ENCODE measurements at regions not wholly inside any gene's neighbourhood (a gene's known extent, or its start where the extent isn't known, plus 50 kb on each side); places are given as distances from the start of the nearest gene placed in this dataset.

DNA sequence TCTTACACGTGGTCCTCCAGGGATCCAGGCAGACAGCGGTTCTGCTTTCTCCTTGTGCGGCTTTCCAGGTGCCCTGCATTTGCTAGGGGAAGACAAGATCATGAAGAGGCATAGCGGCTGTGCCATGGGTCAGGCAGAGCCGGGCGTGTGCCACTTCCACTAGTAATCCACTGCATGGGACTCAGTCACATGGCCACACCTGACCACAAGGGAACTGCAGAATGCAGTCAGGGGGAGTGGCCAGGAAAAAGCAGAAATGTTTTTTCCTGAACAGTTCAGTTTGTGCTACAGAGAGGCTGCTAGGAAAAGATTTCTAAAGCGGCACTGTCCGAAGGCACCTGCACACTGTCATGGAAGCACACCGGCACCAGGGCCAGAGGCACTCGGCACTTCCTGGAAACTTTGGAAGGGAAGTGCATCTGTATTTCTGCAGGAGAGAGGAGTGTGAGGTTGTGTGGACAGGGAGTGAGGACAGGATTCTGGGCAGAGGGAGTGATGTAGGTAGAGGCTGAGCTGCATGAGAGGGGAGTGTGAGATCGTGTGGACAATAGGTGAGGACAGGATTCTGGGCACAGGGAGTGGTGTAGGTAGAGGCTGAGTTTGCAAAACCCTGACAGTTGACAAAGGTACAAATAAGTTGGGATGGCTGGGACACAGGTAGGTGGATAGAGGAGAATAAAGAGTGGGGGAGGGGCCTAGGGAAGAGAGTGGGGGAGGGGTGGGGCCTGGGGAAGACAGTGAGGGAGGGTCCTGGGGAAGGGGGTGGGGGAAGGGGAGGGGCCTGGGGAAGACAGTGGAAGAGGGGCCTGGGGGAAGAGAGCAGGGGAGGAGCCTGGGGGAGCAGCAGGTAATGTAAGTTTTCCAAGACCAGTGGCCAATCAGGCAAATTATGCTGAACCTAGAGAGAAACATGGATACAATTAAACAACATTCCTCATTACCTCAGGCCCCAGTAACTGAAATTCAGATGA, 1436.3 kb downstream of the TBC1D22A start:
- no peak for TF ChIP-seq EZH2phosphoT487 (IDR thresholded peaks at IDR 0.05; ENCODE audit: borderline replicate concordance)
- TF ChIP-seq, protein P1, sequence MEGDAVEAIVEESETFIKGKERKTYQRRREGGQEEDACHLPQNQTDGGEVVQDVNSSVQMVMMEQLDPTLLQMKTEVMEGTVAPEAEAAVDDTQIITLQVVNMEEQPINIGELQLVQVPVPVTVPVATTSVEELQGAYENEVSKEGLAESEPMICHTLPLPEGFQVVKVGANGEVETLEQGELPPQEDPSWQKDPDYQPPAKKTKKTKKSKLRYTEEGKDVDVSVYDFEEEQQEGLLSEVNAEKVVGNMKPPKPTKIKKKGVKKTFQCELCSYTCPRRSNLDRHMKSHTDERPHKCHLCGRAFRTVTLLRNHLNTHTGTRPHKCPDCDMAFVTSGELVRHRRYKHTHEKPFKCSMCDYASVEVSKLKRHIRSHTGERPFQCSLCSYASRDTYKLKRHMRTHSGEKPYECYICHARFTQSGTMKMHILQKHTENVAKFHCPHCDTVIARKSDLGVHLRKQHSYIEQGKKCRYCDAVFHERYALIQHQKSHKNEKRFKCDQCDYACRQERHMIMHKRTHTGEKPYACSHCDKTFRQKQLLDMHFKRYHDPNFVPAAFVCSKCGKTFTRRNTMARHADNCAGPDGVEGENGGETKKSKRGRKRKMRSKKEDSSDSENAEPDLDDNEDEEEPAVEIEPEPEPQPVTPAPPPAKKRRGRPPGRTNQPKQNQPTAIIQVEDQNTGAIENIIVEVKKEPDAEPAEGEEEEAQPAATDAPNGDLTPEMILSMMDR (conservative IDR thresholded peaks at IDR 0.05; ENCODE audit: low read length): no peak
- H3K4me1 ChIP-seq (ENCODE audit: insufficient read depth, low read length, poor library complexity, severe bottlenecking): peaks cover 4% of the 10 kb centered on the region
- no peak overlapping the region for H2AFZ ChIP-seq (ENCODE audit: low read length)
- no peaks in the 10 kb centered on the region for H3K9me2 ChIP-seq (replicated peaks; ENCODE audit: low read depth, low read length)
- no peak overlapping the region for H3K9ac ChIP-seq (ENCODE audit: low read depth, low read length, poor library complexity, severe bottlenecking)
- H3K4me3 ChIP-seq (ENCODE audit: low read length, poor library complexity, severe bottlenecking): no peak overlapping the region
- H3K9me3 ChIP-seq (ENCODE audit: insufficient read depth, low read depth, low read length): no peaks in the 10 kb centered on the region
- no peaks in the 10 kb centered on the region for H4K20me1 ChIP-seq (ENCODE audit: insufficient read depth, low read length, poor library complexity, severe bottlenecking)
- no peaks in the 10 kb centered on the region for H3K36me3 ChIP-seq (ENCODE audit: insufficient read depth, low read length)
- H3K4me2 ChIP-seq (ENCODE audit: low read depth, low read length, poor library complexity, severe bottlenecking): no peak overlapping the region
- H3F3A ChIP-seq (ENCODE audit: low read depth): no peaks in the 10 kb centered on the region
- H3K79me2 ChIP-seq (ENCODE audit: insufficient read depth, low read length): no peaks in the 10 kb centered on the region
- H3K27me3 ChIP-seq (ENCODE audit: insufficient read depth, low read length, poor library complexity, severe bottlenecking): no peaks in the 10 kb centered on the region

DNA sequence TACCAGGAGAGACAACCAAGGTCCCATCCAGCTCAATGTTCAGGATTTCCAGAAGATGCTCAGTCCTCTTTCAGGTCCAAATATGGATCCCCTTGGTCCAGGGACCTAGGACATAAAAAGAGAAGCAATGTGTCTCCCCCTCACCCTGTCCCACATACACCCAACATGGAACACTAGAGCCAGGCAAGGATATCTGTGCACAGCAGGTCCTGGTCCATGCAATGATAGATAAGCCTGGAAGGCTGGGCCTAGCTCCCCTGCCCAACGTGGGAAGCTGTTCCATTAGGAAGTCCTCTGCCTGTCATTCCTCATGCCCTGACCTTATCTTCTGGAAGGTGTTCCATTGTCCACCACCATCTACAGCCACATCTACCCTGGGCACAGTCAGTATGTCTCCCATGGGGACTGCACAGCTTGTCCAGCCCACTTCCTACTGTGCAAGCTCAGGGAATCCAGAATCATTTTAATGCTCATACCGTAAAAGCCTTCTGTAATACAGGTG, 1434.8 kb downstream of the TBC1D22A start:
- H3K27me3 ChIP-seq (ENCODE audit: insufficient read depth, low read length, poor library complexity, severe bottlenecking): no peaks in the 10 kb centered on the region
- H3K9ac ChIP-seq (ENCODE audit: low read depth, low read length, poor library complexity, severe bottlenecking): no peak overlapping the region
- no peak for TF ChIP-seq EZH2phosphoT487 (IDR thresholded peaks at IDR 0.05; ENCODE audit: borderline replicate concordance)
- TF ChIP-seq, protein P1 (conservative IDR thresholded peaks at IDR 0.05; ENCODE audit: low read length): no peak

DNA sequence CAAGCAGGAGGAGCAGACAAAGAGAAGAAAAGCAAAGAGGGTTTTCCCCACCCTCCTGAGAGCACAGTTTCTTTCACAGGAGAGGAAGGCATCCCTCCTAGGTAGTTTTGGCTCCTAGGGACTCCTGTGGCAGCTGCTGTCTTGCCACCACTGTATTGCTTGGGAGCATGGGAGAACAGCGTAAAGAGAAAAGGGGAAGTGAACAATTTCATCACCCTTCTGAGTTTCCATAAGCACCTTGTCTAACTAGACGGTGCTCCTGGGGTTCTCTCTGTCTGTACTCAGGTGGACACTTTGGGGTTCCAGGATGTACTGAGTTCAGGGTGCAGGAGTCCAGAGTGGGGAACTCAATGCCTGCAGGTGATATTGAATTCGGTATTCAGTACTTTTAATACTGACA, 1430.5 kb downstream of the TBC1D22A start:
- Histone ChIP-seq H4K20me1 (ENCODE audit: insufficient read depth, low read length, poor library complexity, severe bottlenecking) (no peaks in the 10 kb centered on the region), H3F3A (ENCODE audit: low read depth) (no peaks in the 10 kb centered on the region), H3K4me1 (ENCODE audit: insufficient read depth, low read length, poor library complexity, severe bottlenecking) (no peaks in the 10 kb centered on the region), H3K4me2 (ENCODE audit: low read depth, low read length, poor library complexity, severe bottlenecking) (no peak overlapping the region), H3K36me3 (ENCODE audit: insufficient read depth, low read length) (no peaks in the 10 kb centered on the region), H3K79me2 (ENCODE audit: insufficient read depth, low read length) (no peaks in the 10 kb centered on the region), H3K9ac (ENCODE audit: low read depth, low read length, poor library complexity, severe bottlenecking) (no peak overlapping the region), H3K9me3 (ENCODE audit: insufficient read depth, low read depth, low read length) (no peaks in the 10 kb centered on the region; the same call in 1 of the 2 replicates), H3K9me2 (replicated peaks; ENCODE audit: low read depth, low read length) (no peaks in the 10 kb centered on the region), H3K4me3 (ENCODE audit: low read length, poor library complexity, severe bottlenecking) (no peak overlapping the region), H2AFZ (ENCODE audit: low read length) (no peak overlapping the region), H3K27me3 (ENCODE audit: insufficient read depth, low read length, poor library complexity, severe bottlenecking) (no peaks in the 10 kb centered on the region)
- no peak for TF ChIP-seq EZH2phosphoT487 (IDR thresholded peaks at IDR 0.05; ENCODE audit: borderline replicate concordance)
- TF ChIP-seq, protein P1 (conservative IDR thresholded peaks at IDR 0.05; ENCODE audit: low read length): no peak

More for the DNA sequence above, 1434.8 kb downstream of the TBC1D22A start:
- peaks cover 4% of the 10 kb centered on the region for H3K4me1 ChIP-seq (ENCODE audit: insufficient read depth, low read length, poor library complexity, severe bottlenecking)
- no peak overlapping the region for H2AFZ ChIP-seq (ENCODE audit: low read length)
- no peaks in the 10 kb centered on the region for H3K79me2 ChIP-seq (ENCODE audit: insufficient read depth, low read length)
- no peaks in the 10 kb centered on the region for H3K36me3 ChIP-seq (ENCODE audit: insufficient read depth, low read length)
- H3F3A ChIP-seq (ENCODE audit: low read depth): no peaks in the 10 kb centered on the region
- H3K4me2 ChIP-seq (ENCODE audit: low read depth, low read length, poor library complexity, severe bottlenecking): no peak overlapping the region
- H4K20me1 ChIP-seq (ENCODE audit: insufficient read depth, low read length, poor library complexity, severe bottlenecking): no peaks in the 10 kb centered on the region
- H3K4me3 ChIP-seq (ENCODE audit: low read length, poor library complexity, severe bottlenecking): no peak overlapping the region
- H3K9me3 ChIP-seq (ENCODE audit: insufficient read depth, low read depth, low read length): no peaks in the 10 kb centered on the region; the same call in 1 of the 2 replicates
- H3K9me2 ChIP-seq (replicated peaks; ENCODE audit: low read depth, low read length): no peaks in the 10 kb centered on the region
